ENCODE measurements at regions not wholly inside any gene's neighbourhood (a gene's known extent, or its start where the extent isn't known, plus 50 kb on each side); places are given as distances from the start of the nearest gene placed in this dataset.
A peak's percentile ranks its signal among the peaks of the same experiment; 100 is the strongest.
"Not testable (repeated sequence)": the region's sequence is repeated elsewhere in the genome, so short reads cannot be mapped to it uniquely, and the experiment has no call there.

DNA sequence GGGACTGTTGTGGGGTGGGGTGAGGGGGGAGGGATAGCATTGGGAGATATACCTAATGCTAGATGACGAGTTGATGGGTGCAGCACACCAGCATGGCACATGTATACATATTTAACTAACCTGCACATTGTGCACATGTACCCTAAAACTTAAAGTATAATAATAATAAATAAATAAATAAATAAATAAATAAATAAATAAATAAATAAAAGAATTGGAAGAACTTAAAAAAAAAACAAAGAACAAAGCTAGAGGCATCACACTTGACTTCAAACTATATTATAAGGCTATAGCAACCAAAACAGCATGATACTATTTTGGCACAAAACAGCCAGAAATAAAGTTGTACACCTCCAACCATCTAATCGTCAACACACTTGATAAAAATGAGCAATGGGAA, 106.5 kb upstream of the NDST3 start:
- DNase-seq (ENCODE audit: low read depth): not testable (repeated sequence)

DNA sequence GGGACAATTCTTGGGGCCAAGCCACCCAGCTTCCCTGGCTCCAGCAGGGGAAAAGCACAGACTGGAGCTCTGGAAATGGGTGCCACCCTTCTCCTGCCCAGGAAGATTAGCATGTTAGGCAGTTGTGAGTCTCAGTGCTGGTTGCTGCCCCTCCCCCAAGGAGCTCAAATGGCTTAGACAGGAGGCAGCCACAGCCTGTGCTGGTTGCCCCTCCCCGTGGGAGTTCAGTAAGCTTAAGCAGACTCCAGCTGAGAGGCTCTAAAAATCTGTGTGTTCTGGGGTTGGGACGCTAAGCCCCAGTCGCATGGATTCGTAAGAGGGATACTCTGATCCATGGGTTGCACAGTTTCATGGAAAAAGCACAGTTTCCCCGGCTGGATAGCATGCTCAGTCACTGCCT, 92.7 kb upstream of the NDST3 start:
- no peak for DNase-seq (ENCODE audit: low read depth)

DNA sequence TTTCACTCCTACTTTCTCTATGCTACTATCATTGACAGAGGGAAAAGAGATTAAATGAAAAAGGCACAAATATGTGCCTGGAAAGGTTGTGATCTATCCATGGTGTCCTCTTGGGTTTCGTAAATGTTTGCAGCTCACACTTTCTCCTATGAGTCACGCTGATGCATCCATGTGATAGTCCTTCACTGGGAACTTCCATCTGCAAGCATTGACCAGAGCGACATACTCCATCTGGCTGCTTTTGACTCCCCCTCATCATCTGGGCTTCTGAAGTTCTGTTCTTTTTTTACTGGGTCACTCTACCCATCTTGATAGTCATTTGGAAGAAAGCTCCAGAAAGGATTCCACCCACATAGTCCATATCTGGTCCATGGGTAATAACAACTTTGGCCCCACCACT, 84.7 kb upstream of the NDST3 start:
- no peak for DNase-seq (ENCODE audit: low read depth)

DNA sequence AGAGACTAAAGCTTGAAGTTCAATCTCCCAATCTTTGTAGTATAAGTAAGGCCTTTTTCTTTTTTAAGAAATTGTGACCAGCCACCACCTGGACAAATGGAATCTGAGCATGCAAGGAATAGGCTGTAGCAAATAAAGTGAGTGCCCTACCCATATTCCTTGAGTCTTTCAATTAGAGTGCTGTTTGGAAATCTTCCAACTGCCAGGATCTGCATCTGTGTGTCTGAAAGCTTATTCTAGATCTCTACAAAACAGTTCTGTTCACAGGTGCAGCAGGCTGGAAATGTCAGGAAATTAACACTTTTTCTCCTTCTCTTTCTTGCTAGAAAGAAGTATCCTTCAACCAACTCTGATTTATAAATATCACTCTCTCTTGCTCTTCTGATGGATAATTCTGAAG, 76.7 kb upstream of the NDST3 start:
- DNase-seq (ENCODE audit: low read depth): no peak

DNA sequence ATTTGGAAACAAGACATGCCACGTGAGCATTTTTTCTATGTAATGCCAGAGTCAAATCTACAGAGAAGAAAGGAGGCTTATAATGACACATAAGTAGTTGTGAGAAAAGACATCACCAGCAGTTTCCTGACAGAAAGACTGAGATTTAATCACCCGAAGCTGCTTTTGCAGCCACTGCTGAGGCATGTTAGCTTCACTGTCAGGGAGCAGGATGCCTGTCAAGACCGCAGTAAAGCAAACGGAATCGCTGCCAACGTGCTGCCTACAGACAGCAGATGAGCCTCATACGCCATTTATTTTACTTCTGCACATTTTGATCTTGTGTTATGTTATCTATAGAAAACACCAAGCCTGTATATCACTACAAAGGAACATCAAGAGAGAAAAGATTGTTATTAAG, 68.7 kb upstream of the NDST3 start:
- no peak for DNase-seq (ENCODE audit: low read depth)

DNA sequence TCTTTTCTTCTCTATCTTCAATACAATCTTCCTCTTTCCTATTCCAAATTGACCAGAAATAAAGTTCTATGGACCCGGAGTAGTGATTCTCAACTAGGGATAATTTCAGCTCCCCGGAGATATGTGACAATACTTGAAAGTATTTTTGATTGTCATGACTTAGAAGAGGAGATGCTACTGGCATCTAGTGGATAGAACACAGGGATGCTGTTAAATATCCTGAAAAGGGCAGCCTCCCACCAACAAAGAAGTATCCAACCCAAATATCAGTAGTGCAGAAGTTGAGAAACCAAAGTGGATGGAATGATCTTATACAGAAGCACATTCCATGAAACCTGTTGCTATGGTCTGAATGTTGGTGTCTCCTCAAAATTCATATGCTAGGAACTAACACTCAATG, 65.7 kb upstream of the NDST3 start:
- DNase-seq (ENCODE audit: low read depth): no peak

DNA sequence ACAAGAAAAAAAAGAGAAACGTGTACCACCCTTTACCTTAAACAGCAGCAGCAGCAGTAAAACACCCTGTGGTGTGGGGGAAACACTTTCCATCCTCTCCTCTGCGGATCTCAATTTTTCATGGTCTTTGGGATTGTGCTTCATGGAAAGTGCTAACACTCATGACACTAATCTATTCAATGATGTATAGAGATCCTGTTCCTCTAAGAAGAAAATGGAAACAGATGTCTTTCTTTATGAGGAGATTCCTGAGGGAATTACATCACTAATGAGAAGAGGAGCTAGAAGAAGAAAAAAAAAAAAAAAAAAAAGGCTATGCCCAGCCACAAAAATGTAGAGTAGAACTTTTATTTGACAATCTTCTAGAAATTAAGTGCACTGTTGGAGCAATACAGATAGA, 62.9 kb upstream of the NDST3 start:
- DNase-seq (ENCODE audit: low read depth): no peak

DNA sequence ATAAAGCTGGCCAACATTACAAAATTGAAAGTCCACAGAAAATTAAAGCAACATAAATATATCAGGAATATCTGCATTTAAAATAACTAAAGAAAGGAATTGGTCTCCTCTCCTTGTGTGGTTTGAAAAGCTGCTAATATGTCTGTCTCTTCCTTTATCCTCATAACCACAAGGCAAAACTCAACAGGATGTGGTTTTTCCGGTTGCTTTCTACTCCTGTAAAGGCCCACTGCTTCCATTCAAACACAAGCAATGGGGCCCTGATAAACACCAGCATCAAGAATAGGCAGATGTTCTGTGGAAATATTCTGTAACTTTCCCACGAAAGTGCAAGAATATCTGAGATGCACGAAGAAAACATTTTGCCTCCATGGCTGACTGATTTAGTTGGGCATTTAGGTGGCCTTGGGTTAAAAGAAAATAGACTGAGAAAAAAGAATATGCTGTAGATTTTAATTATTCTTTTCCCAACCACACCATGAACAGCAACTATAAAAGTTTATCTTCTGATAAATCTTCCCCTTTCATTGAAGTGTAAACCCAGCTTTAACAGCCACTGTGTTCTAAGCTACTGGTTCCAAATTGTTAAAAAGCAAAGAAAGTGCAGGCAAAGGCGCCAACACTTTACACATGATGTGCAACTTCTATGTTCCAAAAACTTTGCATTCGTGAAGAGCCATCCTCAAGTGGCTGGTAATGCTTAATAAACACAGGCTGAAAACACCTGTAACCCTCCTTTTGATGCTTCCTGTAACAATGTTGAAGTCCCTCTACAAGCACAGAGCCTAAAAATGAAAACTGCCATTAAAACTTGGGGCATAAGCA, 50.5 kb upstream of the NDST3 start:
- DNase-seq (ENCODE audit: low read depth): peak; percentile 52

DNA sequence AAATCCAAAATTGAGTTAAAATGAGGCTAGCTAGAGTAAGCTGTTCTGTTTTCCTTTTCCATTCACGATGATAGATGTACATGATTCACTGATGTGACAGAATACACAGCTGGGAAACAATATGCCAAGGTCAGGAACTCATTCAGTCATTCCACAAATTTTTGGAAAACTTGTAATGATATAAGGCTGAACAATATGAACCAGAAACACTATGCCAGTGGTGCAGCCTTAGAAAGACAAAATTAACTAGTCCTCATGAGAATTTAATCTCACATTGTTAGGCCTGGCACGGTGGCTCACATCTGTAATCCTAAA, 50.0 kb upstream of the NDST3 start:
- DNase-seq (ENCODE audit: low read depth): no peak
